Astrocyte (in vitro differentiated cells and primary cell): ENCODE measurements at regions not wholly inside any gene's neighbourhood (a gene's known extent, or its start where the extent isn't known, plus 50 kb on each side); places are given as distances from the start of the nearest gene placed in this dataset.

Experiments
- CTCF ChIP-seq: IDR thresholded peaks from 2 replicates; pipeline ENCODE4 v1.5.1; 2011; ENCODE audit warnings: low read depth, mild to moderate bottlenecking, inconsistent platforms, low read length, moderate library complexity; ENCODE audit not compliant: insufficient read depth
- EZH2 ChIP-seq: IDR thresholded peaks from 2 replicates; pipeline ENCODE4 v1.6.1; 2012; ENCODE audit warnings: mild to moderate bottlenecking, low read length, inconsistent platforms; ENCODE audit not compliant: insufficient read depth

- TF ChIP-seq CTCF: no peak
- no peak for TF ChIP-seq EZH2
These were observed 363.3 kb upstream of the TFPI start for GRCh38 chr2:187917535-187917934.
